HG03565 (cell line): ENCODE measurements at regions not wholly inside any gene's neighbourhood (a gene's known extent, or its start where the extent isn't known, plus 50 kb on each side); places are given as distances from the start of the nearest gene placed in this dataset.
"Not testable (repeated sequence)": the region's sequence is repeated elsewhere in the genome, so short reads cannot be mapped to it uniquely, and the experiment has no call there.

ENCODE experiments used
- ATAC-seq: cut with Tn5 transposase; IDR thresholded peaks from one replicate; pipeline ENCODE4 v1.9.1; 2021; ENCODE audit warnings: mild to moderate bottlenecking, moderate library complexity; ENCODE audit not compliant: unreplicated experiment

DNA sequence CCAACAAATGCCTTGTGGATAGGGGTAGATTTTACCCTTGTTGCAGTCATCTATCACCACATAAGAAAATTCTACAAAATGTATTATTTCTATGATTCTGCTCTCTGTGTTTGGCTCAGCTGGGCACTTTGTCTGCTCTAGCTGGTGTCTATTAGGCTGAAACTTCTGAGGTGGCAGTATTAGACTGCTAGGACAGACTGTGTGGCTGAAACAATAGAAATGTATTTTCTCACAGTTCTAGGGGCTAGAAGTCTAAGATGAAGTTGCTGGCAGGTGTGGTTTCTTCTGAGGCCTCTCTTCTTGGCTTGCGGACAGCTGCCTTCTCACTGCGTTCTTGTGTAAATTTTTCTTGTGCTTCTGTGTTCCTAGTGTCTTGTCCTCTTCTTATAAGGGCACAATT is 1139.6 kb upstream of the LRRTM3 start:
- no peak for ATAC-seq

- no peak for ATAC-seq
Observed at GRCh38 chr10:65787571-65787970, 1138.3 kb upstream of the LRRTM3 start.

GRCh38 chr10:65788271-65788670 is 1137.6 kb upstream of the LRRTM3 start:
- ATAC-seq: no peak

- ATAC-seq: no peak
Observed at GRCh38 chr10:65791979-65792378, 1133.9 kb upstream of the LRRTM3 start.

- no peak for ATAC-seq
Observed at GRCh38 chr10:65793738-65794425, 1132.0 kb upstream of the LRRTM3 start.

DNA sequence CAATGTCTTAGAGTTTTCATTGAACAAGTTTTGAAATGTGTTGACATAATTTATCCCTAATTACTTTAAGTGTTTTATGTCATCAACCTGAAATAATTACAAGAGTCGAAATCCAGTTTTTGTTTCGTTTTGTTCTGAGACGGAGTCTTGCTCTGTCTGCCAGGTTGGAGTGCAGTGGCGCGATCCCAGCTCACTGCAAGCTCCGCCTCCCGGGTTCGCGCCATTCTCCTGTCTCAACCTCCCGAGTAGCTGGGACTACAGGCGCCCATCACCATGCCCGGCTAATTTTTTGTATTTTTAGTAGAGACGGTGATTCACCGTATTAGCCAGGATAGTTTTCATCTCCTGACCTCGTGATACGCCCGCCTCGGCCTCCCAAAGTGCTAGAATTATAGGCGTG is 1131.0 kb upstream of the LRRTM3 start:
- ATAC-seq: not testable (repeated sequence)

DNA sequence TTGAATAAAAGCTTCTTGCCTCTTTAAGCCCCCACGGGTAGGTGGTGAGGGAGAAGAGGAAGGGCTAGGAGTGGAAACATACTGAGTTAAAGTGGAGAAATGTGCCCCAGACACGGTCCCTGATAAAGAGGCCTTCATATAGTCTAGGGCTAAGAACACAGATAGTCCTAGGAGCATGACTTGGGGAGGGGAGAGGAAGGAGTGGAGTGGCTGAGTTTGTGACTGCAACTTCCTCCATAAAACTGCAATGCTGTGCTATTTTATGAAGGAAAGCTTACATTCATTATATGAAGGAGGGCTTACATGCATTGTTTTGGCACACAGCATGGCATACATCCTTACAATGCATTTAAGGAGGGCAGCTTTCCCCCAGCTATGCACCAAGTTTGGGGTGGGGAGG is 1129.4 kb upstream of the LRRTM3 start:
- ATAC-seq: no peak

- ATAC-seq: peak; percentile 42
Observed at GRCh38 chr10:65798133-65798532, 1127.7 kb upstream of the LRRTM3 start.

DNA sequence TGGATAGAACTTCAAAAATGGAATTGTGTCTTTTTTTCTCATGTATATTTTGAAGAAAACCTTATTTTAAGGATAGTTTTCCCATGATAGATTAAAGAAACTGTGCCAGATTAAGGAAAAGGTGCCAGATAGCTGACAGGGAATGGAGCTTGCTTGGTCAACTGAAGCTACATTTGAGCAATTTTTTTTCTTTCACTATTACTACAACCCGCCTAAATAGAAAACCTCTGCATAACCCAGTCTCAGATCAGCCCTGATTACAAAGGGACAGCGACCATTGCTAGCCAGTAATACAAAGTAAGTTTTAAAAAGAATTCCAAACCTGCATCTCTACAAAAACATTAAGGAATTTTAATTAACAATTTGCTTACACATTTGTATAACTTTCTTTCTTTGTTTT is 1123.4 kb upstream of the LRRTM3 start:
- peak; percentile 47 for ATAC-seq

GRCh38 chr10:65805511-65805910 is 1120.3 kb upstream of the LRRTM3 start:
- no peak for ATAC-seq

DNA sequence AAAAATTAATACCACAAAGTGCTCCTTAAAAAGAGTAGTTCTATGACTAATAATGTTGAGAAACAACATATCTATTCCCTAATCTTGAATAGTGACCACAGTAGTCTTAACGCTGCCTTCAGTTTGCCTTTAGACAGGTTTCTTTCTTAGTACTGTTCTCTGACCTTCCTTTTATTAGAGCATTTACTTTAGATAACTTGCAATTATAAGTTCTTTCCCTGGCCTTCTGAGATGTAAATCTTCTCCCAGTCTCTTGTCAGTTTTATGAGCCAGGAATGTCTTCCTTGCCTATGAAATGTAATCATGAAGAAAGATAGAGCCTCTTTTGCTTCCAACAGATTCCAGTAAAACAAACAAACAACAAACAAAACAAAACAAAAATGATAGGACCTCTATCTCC is 1119.8 kb upstream of the LRRTM3 start:
- ATAC-seq: no peak

GRCh38 chr10:65808687-65809333 is 1117.0 kb upstream of the LRRTM3 start:
- ATAC-seq: no peak

- ATAC-seq: no peak
Observed at GRCh38 chr10:65811931-65812525, 1113.8 kb upstream of the LRRTM3 start.

- ATAC-seq: no peak
Observed at GRCh38 chr10:65816536-65816935, 1109.3 kb upstream of the LRRTM3 start.

- ATAC-seq: no peak
Observed at GRCh38 chr10:65818990-65819389, 1106.8 kb upstream of the LRRTM3 start.

- no peak for ATAC-seq
Observed at GRCh38 chr10:65827359-65827758, 1098.5 kb upstream of the LRRTM3 start.

GRCh38 chr10:65838811-65839210 is 1087.0 kb upstream of the LRRTM3 start:
- no peak for ATAC-seq

- ATAC-seq: no peak
Observed at GRCh38 chr10:65843203-65843602, 1082.6 kb upstream of the LRRTM3 start.

- ATAC-seq: no peak
Observed at GRCh38 chr10:65845916-65846315, 1079.9 kb upstream of the LRRTM3 start.

DNA sequence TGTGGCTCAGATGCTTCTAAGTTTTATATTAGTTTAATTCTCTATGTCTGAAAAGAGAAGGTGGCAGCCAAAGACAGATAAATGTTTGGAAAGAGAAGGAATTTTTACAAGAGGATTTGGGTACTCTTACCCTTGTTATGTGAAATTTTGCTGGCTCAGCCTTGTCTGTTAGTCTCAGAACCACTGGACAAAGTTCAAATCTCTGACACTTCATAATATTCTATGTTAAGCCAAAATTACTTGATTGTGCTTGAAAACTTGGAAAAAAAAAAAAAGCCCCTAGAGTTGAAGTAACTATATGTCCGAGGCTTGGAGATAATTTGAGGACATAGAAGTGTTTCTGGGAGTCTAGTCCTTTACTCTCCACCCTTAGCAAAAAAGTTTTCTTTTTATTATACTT is 1079.3 kb upstream of the LRRTM3 start:
- no peak for ATAC-seq

DNA sequence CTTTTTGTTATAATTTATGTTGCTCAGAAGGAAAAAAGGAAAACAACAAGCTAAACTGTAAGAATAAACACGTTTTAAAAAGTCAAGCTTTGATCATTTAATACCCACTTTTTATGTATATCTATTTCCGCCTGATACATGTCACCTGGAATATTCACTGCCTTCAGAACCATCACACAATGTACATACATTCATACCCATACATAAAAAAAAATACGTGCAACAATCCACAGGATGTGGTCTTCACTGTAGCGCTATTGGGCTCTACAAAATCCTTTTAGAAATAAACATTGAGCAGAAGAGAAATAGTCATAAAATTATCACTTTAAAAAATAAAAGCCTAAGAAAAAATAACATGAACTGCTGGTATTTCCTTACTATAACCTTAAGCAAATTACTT is 1078.9 kb upstream of the LRRTM3 start:
- no peak for ATAC-seq

DNA sequence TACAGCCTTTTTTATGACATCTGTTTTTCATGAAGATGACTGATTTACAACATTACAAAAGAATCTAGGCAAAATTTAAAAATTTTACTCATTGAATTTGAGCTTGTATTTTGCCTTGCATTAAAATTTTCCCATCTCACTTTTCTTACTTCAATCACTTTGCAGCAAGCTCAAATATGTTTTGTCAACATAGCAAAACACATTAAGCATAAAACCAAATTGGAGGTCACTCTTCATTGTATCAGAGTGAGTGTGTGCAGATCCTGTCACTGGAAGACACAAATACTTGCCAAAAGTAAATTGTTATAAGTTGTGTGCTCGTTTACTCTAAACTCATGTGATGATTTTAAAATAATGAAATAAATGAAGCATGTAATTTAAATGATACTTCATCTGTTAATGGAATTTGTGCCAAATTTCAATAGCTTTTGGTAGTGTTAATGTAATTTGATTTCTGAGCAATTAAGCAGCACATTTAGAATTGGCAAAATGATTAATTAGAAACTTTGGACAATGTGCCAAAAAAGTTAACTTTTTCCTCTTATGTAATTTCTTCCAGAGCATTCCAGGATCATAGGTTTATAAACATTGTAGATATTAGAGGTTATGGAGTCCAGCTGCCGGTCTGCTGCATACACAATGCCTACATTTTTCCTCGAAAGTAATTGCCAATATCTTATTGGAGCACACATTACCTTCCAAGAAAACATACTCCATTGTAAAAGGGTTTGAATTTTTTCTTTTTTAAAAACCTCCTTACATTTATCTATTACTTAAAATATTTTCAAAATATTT is 1078.2 kb upstream of the LRRTM3 start:
- no peak for ATAC-seq
